Common myeloid progenitor, CD34-positive (primary cell): ENCODE measurements at regions not wholly inside any gene's neighbourhood (a gene's known extent, or its start where the extent isn't known, plus 50 kb on each side); places are given as distances from the start of the nearest gene placed in this dataset.

Source experiments
- CTCF ChIA-PET: fragments of 350-600 bp; sonication (Branson Sonifier 250); formaldehyde crosslinking; loops from one replicate; lab custom pipeline; 2021; ENCODE audit warnings: antibody characterized with exemption; lab: Charles Lee
- POLR2A ChIA-PET: fragments of 350-600 bp; sonication (Branson Sonifier 250); formaldehyde crosslinking; loops from one replicate; lab custom pipeline; 2021; ENCODE audit warnings: antibody characterized with exemption; lab: Charles Lee
- DNase-seq, 3 donors: peaks; one replicate each; pipeline versions ENCODE4 v3.0.0 to v3.0.0-alpha.2; 2013
- H3K27ac ChIP-seq, 2 experiments: 1 replicate in 1 of 2; 2 replicates in 1 of 2; pipeline ENCODE4 v1.7.0; 2013; ENCODE audit warnings: inconsistent platforms in 2 of 2, low read length in 2 of 2, mild to moderate bottlenecking in 2 of 2, low read depth in 1 of 2, moderate library complexity in 1 of 2; ENCODE audit not compliant: severe bottlenecking in 2 of 2, insufficient read depth in 1 of 2, poor library complexity in 1 of 2
- H3K27me3 ChIP-seq, 5 experiments: replicated peaks in 2 of 5; 1 replicate in 3 of 5; 2 replicates in 2 of 5; pipeline versions ENCODE4 v1.6.1 to v1.7.0; 2013; ENCODE audit warnings: low read length in 4 of 5, mild to moderate bottlenecking in 2 of 5, moderate library complexity in 2 of 5, inconsistent platforms in 1 of 5; ENCODE audit not compliant: insufficient read depth in 5 of 5, control insufficient read depth in 4 of 5
- H3K36me3 ChIP-seq, 4 experiments: 1 replicate in 2 of 4; 2 replicates in 2 of 4; pipeline versions ENCODE4 v1.6.1 to v1.7.0; 2013; ENCODE audit warnings: low read length in 3 of 4, control low read depth in 1 of 4, mild to moderate bottlenecking in 1 of 4; ENCODE audit not compliant: control insufficient read depth in 4 of 4, insufficient read depth in 4 of 4
- H3K4me1 ChIP-seq, 4 experiments: 1 replicate in 3 of 4; 2 replicates in 1 of 4; pipeline versions ENCODE4 v1.6.1 to v1.7.1; 2013; ENCODE audit warnings: low read length in 3 of 4, mild to moderate bottlenecking in 3 of 4, control low read depth in 1 of 4, inconsistent platforms in 1 of 4, moderate library complexity in 1 of 4; ENCODE audit not compliant: control insufficient read depth in 4 of 4, insufficient read depth in 4 of 4; ENCODE audit errors: control extremely low read depth in 1 of 4
- H3K4me3 ChIP-seq, 7 experiments: 1 replicate in 4 of 7; 2 replicates in 3 of 7; pipeline versions ENCODE4 v1.5.1 to v1.7.0; 2013; ENCODE audit warnings: mild to moderate bottlenecking in 7 of 7, low read length in 6 of 7, moderate library complexity in 6 of 7, inconsistent platforms in 2 of 7, low read depth in 2 of 7, control low read depth in 1 of 7; ENCODE audit not compliant: insufficient read depth in 4 of 7, control insufficient read depth in 1 of 7; ENCODE audit errors: extremely low read depth in 1 of 7
- H3K9me3 ChIP-seq, 5 experiments: 1 replicate in 4 of 5; 2 replicates in 1 of 5; pipeline versions ENCODE4 v1.6.1 to v1.7.1; 2013; ENCODE audit warnings: low read length in 4 of 5, mild to moderate bottlenecking in 2 of 5, inconsistent platforms in 1 of 5, low read depth in 1 of 5, moderate library complexity in 1 of 5; ENCODE audit not compliant: control insufficient read depth in 4 of 5, insufficient read depth in 2 of 5; ENCODE audit errors: control extremely low read depth in 1 of 5
- WGBS: methylation state at CpG from one replicate; pipeline ENCODE4 v1.1.5; 2013; ENCODE audit not compliant: insufficient coverage; 5-methylcytosine and 5-hydroxymethylcytosine counted together

DNA sequence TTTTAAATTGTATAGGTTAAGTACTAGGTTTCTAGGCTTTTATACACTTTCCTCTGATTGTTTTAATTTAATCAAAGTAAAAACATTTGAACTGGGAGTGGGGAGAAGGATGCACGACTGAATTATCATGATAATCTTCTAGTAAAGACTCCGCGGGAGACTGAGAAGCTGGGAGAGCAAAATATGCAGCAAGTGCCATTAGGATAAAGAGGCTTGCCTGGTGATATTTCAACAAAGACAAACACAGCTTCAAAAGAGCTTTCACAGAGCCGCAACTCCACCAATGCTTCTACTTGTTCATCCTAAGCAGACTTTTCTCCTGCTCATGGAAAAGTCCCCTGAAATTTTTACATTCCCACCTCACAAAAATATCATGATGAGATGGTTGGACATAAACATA, 239.0 kb upstream of the PTBP2 start:
- H3K4me1 ChIP-seq = no peaks in the 10 kb centered on the region
- H3K9me3 ChIP-seq = no peaks in the 10 kb centered on the region
- H3K36me3 ChIP-seq = no peaks in the 10 kb centered on the region
- H3K4me3 ChIP-seq = no peak overlapping the region
- no CpG with 5 or more reads among the region's 4 CpGs for WGBS
- ChIA-PET POLR2A (no interaction called here), CTCF (no interaction called here)
- no peaks in the 10 kb centered on the region for H3K27me3 ChIP-seq
- no peak for DNase-seq
- no peak overlapping the region for H3K27ac ChIP-seq

DNA sequence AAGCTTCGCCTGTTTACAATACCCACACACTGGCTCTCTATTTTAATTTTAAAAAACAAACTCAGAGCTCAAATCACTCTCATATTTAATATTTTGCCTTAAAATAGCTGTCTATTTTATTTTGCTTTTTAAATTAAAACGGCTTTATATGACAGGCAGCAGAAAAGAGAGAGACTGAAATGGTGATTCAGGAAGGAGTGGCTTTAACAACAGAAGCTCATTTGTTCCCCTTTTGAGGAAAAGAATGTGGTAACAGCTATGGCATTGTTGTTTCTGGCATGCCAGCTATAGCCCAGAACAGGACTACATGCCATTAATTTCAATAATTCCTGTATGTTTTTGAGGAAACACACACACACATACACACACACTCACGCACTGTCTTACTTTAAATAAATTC, 234.2 kb upstream of the PTBP2 start:
- Histone ChIP-seq H3K9me3 (no peaks in the 10 kb centered on the region), H3K36me3 (no peaks in the 10 kb centered on the region), H3K4me3 (no peak overlapping the region), H3K27ac (no peak overlapping the region), H3K27me3 (no peaks in the 10 kb centered on the region), H3K4me1 (no peaks in the 10 kb centered on the region)
- POLR2A ChIA-PET = no interaction called here
- DNase-seq = no peak
- CTCF ChIA-PET = no interaction called here
- 17% methylated on average over 1 of the region's 3 CpGs for WGBS

DNA sequence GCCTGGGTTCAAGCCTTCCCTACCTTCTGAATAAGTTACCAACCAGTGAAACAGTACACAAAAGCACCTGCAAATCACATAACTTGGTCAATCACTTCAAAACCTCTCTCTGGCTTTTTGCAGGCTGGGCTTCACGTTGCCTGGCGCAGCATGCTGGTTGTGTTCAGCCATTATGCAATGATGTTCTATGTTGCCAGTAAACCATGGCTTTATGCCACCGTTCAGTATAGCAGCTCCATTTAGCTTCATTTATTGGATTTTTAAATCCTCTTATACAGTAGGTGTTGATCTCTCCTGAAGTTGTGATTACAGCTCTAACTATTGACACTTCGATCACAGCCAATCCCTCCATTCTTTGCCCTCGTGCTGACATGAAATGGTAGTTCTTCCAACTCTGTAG, 233.6 kb upstream of the PTBP2 start:
- H3K36me3 ChIP-seq = no peaks in the 10 kb centered on the region
- no peaks in the 10 kb centered on the region for H3K4me1 ChIP-seq
- 81% methylated on average over 4 of the region's 5 CpGs for WGBS
- POLR2A ChIA-PET = no interaction called here
- no peak overlapping the region for H3K27ac ChIP-seq
- no peak for DNase-seq
- no peak overlapping the region for H3K4me3 ChIP-seq
- CTCF ChIA-PET = no interaction called here
- H3K9me3 ChIP-seq = no peaks in the 10 kb centered on the region
- H3K27me3 ChIP-seq = no peaks in the 10 kb centered on the region

DNA sequence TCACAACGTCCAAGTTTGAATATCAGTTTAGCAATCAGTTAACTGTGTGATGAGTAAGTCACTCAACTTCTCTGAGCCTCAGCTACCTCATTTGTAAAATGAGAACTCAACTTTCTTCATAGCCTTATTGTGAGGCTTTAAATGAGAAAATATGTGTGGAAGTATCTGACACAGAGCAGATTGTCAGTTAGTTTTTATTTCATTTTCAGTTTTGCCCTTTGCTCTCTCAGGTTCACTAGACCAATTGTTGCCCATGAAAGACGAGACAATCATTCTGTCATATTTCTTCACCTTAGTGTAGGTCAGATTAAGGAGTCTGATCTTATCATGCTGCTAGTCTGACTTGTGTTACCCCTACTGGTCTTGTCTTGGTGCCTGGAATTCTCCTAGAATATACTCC, 232.8 kb upstream of the PTBP2 start:
- Histone ChIP-seq H3K27me3 (no peaks in the 10 kb centered on the region), H3K27ac (no peak overlapping the region), H3K9me3 (no peaks in the 10 kb centered on the region), H3K4me3 (no peak overlapping the region), H3K4me1 (no peaks in the 10 kb centered on the region), H3K36me3 (no peaks in the 10 kb centered on the region)
- ChIA-PET CTCF (no interaction called here), POLR2A (no interaction called here)
- 100% methylated on average over 1 of the region's 2 CpGs for WGBS
- no peak for DNase-seq

DNA sequence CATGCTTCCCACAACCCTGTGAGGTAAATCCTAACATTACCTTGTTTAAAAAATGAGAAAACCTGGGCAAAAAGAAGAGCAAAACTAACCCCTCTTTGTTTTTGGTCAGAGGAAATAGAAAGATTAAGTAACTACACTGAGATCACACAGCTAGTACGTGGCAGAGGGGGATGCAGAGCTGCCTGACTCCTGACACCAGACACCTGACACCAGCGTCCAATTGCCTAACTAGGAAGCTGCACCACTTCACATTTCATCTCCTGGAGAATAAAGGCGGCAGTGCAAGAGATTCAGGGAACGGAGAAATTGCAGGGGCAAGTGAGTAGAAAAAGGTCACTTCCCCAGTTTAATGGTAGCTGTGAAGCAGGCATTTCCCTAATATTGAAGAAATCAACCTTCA, 229.3 kb upstream of the PTBP2 start:
- no peak overlapping the region for H3K4me3 ChIP-seq
- 100% methylated on average over 1 of the region's 4 CpGs for WGBS
- no peaks in the 10 kb centered on the region for H3K36me3 ChIP-seq
- peaks cover 0 to 1% (median 0%) of the 10 kb centered on the region in 5 experiments for H3K9me3 ChIP-seq
- ChIA-PET CTCF (no interaction called here), POLR2A (no interaction called here)
- H3K27ac ChIP-seq = no peak overlapping the region
- no peaks in the 10 kb centered on the region for H3K27me3 ChIP-seq
- no peak for DNase-seq
- H3K4me1 ChIP-seq = no peaks in the 10 kb centered on the region

DNA sequence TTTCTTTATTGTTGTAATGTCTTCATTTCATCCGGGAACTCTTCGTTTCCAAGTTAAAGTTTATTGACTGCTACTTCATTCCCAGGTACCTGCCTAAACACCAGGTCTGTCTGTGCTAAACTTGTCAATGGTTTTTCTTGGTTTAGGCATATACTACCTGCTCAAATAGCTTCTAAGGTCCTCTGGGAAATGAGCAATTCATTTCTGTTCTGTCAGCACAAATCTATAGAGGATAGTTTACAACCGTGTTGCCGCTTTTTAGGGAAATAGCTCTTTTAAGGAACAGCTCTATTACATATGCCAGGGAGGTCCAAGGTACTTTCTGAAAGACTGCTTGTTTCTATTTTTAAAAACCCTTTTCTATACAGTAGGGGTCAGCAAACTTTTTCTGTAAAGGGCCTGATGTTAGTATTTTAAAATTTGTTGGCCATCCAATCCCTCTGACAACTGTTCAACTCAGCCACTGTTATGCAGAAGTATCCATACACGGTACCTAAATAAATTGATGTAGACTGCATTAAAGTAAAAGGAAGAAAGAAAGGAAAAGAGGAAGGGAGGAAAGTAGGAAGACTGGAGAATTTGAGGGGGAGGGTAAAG, 222.7 kb upstream of the PTBP2 start:
- Histone ChIP-seq H3K4me3 (no peak overlapping the region), H3K27me3 (no peaks in the 10 kb centered on the region), H3K4me1 (no peaks in the 10 kb centered on the region), H3K36me3 (no peaks in the 10 kb centered on the region), H3K9me3 (peaks cover 0 to 1% (median 0%) of the 10 kb centered on the region in 5 experiments), H3K27ac (no peak overlapping the region)
- ChIA-PET CTCF (no interaction called here), POLR2A (no interaction called here)
- WGBS = 60% methylated on average over 4 of the region's 5 CpGs
- no peak for DNase-seq

DNA sequence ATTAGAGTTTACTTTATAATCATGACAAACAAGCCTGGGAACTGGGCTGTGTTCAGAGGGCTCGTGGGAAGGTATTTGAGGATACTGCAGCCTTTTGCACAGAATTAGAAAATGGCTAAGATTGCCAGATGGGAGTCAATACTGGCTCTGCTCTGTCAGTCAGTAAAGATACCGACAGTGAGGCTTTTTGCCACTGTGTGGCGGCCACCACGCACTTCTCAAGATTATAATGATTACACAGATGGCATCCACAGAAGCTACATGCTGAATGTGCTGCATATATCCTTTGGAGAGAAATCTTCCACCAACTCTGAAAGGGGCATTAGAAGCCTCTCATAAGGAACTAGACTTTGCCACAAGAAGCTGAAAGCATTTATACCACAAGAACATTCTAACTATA, 213.4 kb upstream of the PTBP2 start:
- no peak for DNase-seq
- ChIA-PET POLR2A (no interaction called here), CTCF (no interaction called here)
- no peaks in the 10 kb centered on the region for H3K36me3 ChIP-seq
- H3K9me3 ChIP-seq = no peaks in the 10 kb centered on the region
- H3K4me1 ChIP-seq = no peaks in the 10 kb centered on the region
- no peak overlapping the region for H3K27ac ChIP-seq
- H3K4me3 ChIP-seq = no peak overlapping the region
- H3K27me3 ChIP-seq = peaks cover 0 to 3% (median 0%) of the 10 kb centered on the region in 5 experiments
- WGBS = 92% methylated on average over 1 of the region's 4 CpGs
